ENCODE measurements at regions not wholly inside any gene's neighbourhood (a gene's known extent, or its start where the extent isn't known, plus 50 kb on each side); places are given as distances from the start of the nearest gene placed in this dataset.
"Not testable (repeated sequence)": the region's sequence is repeated elsewhere in the genome, so short reads cannot be mapped to it uniquely, and the experiment has no call there.

DNA sequence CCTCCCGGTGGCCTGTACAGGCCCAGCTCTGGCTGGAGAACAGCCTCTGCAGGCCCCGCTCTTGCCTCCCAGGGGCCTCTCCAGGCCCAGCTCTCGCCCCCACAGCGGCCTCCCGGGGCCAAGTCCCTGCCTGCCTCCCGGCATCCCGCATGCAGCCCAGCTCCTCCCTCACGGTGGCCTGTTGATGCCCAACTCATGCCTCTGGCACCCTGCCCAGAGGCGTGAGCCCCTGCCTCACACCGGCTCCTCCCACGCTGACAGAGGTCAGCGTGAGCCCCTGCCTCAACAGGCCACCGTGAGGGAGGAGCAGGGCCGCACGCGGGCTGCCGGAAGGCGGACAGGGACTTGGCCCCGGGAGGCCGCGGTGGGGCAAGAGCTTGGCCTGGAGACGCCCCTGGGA lies 157.0 kb upstream of the CDK13 start:
- H3K9me3 Mint-ChIP-seq (ENCODE audit: low read depth); H3K27ac Mint-ChIP-seq; H3K4me1 Mint-ChIP-seq (ENCODE audit: low read depth): not testable (repeated sequence)

DNA sequence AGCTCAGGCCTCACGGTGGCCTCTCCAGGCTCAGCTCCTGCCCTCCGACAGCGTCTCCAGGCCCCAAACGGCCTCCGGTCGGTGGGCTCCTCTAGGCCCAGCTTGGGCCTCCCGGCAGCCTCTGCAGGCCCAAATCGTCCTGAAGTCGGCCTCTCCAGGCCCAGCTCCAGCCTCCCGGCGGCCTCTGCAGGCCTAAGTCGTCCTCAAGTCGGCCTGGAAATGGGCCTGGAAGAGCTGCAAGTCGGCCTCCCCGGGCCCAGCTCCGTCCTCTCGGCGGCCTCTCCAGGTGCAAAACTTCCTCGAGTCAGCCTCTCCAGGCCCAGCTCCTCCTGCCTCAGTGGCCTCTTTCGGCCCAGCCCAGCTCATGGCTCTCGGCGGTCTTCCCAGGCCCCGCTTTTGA lies 156.2 kb upstream of the CDK13 start:
- H3K36me3 Mint-ChIP-seq (ENCODE audit: insufficient read depth); H3K27me3 Mint-ChIP-seq; H3K4me3 Mint-ChIP-seq (ENCODE audit: low read depth); H3K27ac Mint-ChIP-seq; H3K4me1 Mint-ChIP-seq (ENCODE audit: low read depth); H3K9me3 Mint-ChIP-seq (ENCODE audit: low read depth); DNase-seq (ENCODE audit: low spot score, unreplicated experiment): not testable (repeated sequence)

More for the DNA sequence above, 157.0 kb upstream of the CDK13 start:
- H3K4me3 Mint-ChIP-seq (ENCODE audit: low read depth); H3K27me3 Mint-ChIP-seq; DNase-seq (ENCODE audit: low spot score, unreplicated experiment); H3K36me3 Mint-ChIP-seq (ENCODE audit: insufficient read depth): not testable (repeated sequence)

DNA sequence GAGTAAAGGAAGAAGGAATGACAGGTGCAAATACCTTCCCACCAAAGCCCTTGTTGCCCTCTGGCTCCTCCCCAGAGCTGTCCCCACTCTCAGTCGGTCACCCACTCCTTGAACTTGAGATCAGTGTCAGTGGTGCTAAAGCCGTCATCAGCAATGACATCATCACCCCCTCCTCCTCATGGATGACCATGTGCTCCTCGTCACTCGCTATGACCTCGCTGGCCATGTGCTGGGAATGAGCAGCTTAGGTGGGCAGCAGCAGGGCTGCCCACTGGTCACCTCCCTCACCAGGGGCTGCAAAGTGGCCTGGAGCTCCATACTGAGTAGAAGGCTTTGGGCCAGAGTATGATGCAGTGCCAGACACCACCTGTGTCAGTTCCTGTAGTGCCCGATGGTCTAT lies 153.1 kb upstream of the CDK13 start:
- not testable (repeated sequence) for H3K27me3 Mint-ChIP-seq; DNase-seq (ENCODE audit: low spot score, unreplicated experiment); H3K4me3 Mint-ChIP-seq (ENCODE audit: low read depth); H3K4me1 Mint-ChIP-seq (ENCODE audit: low read depth); H3K36me3 Mint-ChIP-seq (ENCODE audit: insufficient read depth); H3K27ac Mint-ChIP-seq; H3K9me3 Mint-ChIP-seq (ENCODE audit: low read depth)

DNA sequence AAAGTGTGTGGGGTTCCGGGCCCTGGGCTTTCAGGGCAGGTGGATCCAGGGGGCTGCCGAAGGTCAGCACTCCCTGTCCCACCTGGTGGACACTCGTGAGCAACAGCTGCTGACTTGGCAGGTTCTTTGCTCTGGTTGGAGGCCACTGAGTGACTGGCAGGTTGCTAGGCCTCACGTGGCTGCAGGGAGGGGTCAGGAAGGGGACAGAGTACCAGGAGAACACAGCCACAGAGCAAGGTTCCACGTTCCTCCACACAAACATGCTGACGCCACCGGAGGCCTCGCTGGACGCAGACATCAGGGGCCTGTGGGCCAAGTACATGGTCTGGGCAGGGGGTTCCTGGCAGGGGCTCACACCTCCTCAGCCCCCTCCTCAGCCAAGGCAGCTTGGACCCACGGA lies 152.0 kb upstream of the CDK13 start:
- H3K36me3 Mint-ChIP-seq (ENCODE audit: insufficient read depth); H3K4me3 Mint-ChIP-seq (ENCODE audit: low read depth); DNase-seq (ENCODE audit: low spot score, unreplicated experiment); H3K4me1 Mint-ChIP-seq (ENCODE audit: low read depth); H3K9me3 Mint-ChIP-seq (ENCODE audit: low read depth); H3K27ac Mint-ChIP-seq; H3K27me3 Mint-ChIP-seq: not testable (repeated sequence)

DNA sequence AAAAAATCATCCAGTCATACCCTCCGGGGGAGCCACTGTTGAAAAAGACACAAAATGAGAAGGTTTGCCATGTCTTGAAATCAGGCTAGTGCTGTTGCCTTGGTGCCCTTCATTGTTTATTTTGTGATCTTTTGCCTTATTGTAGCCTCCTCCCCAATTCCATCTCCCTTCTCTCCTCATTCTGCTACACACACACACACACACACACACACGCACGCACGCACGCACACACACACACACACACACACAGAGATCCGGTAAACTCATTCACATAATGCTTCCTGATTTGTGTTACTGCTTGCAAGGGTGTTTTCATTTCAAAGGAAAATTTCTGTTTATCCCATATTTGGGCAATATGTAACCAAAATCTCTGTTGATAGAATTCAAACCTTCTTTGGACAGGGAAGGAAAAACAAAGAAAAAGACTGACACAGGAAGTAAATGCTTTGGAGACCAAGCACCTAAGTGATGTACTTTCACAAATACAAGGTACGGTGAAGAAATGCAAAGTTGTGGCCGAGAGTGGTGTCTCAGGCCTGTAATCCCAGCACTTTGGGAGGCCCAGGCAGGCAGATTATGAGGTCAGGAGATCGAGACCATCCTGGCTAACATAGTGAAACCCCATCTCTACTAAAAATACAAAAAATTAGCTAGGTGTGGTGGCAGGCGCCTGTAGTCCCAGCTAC lies 141.1 kb upstream of the CDK13 start:
- H3K27me3 Mint-ChIP-seq = peaks cover 14% of the 10 kb centered on the region
- H3K4me1 Mint-ChIP-seq (ENCODE audit: low read depth) = peaks cover 3% of the 10 kb centered on the region
- H3K4me3 Mint-ChIP-seq (ENCODE audit: low read depth) = no peak overlapping the region
- TF ChIP-seq, protein P1, sequence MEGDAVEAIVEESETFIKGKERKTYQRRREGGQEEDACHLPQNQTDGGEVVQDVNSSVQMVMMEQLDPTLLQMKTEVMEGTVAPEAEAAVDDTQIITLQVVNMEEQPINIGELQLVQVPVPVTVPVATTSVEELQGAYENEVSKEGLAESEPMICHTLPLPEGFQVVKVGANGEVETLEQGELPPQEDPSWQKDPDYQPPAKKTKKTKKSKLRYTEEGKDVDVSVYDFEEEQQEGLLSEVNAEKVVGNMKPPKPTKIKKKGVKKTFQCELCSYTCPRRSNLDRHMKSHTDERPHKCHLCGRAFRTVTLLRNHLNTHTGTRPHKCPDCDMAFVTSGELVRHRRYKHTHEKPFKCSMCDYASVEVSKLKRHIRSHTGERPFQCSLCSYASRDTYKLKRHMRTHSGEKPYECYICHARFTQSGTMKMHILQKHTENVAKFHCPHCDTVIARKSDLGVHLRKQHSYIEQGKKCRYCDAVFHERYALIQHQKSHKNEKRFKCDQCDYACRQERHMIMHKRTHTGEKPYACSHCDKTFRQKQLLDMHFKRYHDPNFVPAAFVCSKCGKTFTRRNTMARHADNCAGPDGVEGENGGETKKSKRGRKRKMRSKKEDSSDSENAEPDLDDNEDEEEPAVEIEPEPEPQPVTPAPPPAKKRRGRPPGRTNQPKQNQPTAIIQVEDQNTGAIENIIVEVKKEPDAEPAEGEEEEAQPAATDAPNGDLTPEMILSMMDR (IDR thresholded peaks at IDR 0.05; ENCODE audit: unreplicated experiment) = no peak
- no peak overlapping the region for H3K27ac Mint-ChIP-seq
- no peaks in the 10 kb centered on the region for H3K36me3 Mint-ChIP-seq (ENCODE audit: insufficient read depth)
- H3K9me3 Mint-ChIP-seq (ENCODE audit: low read depth) = no peaks in the 10 kb centered on the region
- DNase-seq (ENCODE audit: low spot score, unreplicated experiment) = no peak

DNA sequence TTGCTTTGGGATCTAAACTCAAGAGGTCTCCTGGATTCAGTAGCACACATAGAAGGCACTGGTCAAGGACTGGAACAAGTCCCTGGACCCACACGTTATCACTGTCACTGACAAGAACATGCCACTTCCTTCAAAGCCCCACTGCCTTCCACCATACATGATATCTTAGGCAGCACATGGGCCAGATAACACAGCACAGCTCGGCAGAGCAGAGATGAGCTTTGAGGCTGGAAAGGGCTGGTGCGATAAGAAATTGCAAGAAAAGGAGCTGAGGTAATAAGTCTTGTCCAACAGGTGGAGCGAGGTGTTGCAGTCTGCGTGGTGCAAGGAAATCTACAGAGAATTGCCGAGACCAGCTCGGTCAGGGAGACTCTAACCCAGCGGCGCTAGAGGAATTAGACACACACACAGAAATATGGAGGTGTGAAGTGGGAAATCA lies 139.8 kb upstream of the CDK13 start:
- Mint-ChIP-seq H3K4me1 (ENCODE audit: low read depth) (peaks cover 3% of the 10 kb centered on the region), H3K9me3 (ENCODE audit: low read depth) (no peaks in the 10 kb centered on the region), H3K4me3 (ENCODE audit: low read depth) (no peak overlapping the region), H3K27me3 (peaks cover 17% of the 10 kb centered on the region), H3K27ac (no peak overlapping the region), H3K36me3 (ENCODE audit: insufficient read depth) (no peaks in the 10 kb centered on the region)
- TF ChIP-seq, protein P1 (IDR thresholded peaks at IDR 0.05; ENCODE audit: unreplicated experiment) = no peak
- DNase-seq (ENCODE audit: low spot score, unreplicated experiment) = no peak

DNA sequence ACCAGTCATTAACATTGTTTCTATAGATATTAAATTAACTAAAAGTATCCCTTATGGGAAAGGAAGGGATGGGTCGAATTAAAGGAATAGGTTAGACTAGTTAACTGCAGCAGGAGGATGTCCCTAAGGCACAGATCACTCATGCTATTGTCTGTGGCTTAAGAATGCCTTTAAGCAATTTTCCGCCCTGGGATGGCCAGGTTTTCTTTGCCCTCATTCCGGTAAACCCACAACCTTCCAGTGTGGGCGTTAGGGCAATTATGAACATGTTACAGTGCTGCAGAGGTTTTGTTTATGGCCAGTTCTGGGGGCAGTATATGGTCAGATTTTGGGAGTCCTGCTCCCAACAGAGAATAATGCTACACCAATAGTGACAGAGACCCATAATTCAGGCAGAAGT lies 139.3 kb upstream of the CDK13 start:
- Mint-ChIP-seq H3K9me3 (ENCODE audit: low read depth) (no peaks in the 10 kb centered on the region), H3K27me3 (peaks cover 17% of the 10 kb centered on the region), H3K4me1 (ENCODE audit: low read depth) (peaks cover 3% of the 10 kb centered on the region), H3K27ac (no peak overlapping the region), H3K4me3 (ENCODE audit: low read depth) (no peak overlapping the region), H3K36me3 (ENCODE audit: insufficient read depth) (no peaks in the 10 kb centered on the region)
- TF ChIP-seq, protein P1 (IDR thresholded peaks at IDR 0.05; ENCODE audit: unreplicated experiment) = no peak
- DNase-seq (ENCODE audit: low spot score, unreplicated experiment) = no peak
